ENCODE measurements at regions not wholly inside any gene's neighbourhood (a gene's known extent, or its start where the extent isn't known, plus 50 kb on each side); places are given as distances from the start of the nearest gene placed in this dataset.

- TF ChIP-seq POLR2A (IDR thresholded peaks at IDR 0.05) (no peak), CTCF (IDR thresholded peaks at IDR 0.05) (no peak)
Measured at GRCh38 chr13:73325723-73326558, 267.1 kb downstream of the KLF5 start.
